NCI-H2227 (cell line): ENCODE measurements at regions not wholly inside any gene's neighbourhood (a gene's known extent, or its start where the extent isn't known, plus 50 kb on each side); places are given as distances from the start of the nearest gene placed in this dataset.
"Not testable (repeated sequence)": the region's sequence is repeated elsewhere in the genome, so short reads cannot be mapped to it uniquely, and the experiment has no call there.

Experiments used
- DNase-seq: peaks from one replicate; lab custom pipeline; 2025; ENCODE audit not compliant: unreplicated experiment; lab: John Stamatoyannopoulos, UW

DNA sequence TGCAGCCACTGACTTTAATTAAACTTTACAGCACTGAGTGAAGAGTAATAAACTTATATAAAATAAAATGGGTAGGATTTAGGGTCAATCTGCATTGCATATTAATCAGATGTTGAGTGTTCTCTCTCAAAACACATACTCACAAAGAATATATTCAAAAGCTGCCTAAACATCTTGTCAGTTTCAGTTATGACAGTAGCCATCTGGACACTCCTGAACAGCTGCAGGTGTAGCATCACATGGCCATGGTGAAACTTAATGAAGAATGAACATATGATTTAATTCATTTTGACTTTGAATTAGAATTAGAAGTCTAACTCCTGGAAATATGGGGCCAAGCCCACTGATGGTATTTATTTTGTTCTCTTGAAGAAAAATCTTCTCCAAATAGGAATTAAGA is 684.3 kb upstream of the RAG2 start:
- DNase-seq: no peak

DNA sequence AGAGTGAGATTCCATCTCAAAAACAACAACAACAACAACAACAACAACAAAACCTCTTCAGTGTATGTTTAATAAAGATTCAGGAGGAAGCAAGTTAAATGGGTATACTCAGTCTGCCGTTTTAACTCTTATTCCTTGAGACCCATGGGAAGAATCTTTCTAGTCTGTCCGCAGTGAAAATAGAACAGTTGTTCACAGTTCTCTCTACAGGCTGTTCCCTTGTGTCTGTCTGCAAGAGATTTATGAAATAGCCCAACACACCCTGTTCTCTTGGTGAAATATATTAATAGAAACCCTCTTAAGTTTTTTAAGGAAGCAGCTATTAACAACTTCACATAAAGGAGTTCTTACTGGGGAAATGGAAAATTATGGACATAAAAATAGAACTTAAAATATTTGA is 682.2 kb upstream of the RAG2 start:
- DNase-seq: no peak

DNA sequence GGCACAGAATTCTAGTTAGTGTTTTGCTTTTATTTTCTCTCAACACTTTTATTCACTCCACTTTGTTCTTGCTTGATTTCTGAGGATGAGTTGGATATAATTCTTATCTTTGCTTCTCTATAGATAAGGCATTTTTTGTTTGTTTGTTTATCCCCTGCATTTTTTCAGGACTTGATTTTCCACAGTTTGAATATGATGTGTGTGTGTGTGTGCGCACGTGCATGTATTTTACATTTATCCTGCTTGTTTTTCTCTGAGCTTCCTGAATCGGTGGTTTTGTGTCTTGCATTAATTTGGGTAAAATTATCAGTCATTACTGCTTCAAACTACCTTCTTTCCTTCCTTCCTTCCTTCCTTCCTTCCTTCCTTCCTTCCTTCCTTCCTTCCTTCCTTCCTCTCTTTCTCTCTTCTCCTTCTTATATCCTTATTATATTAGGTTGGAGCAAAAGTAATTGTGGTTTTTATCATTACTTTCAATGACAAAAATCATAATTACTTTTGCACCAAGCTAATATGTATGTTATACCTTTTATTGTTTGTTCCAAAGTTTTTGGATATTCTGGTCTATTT is 679.9 kb upstream of the RAG2 start:
- no peak for DNase-seq

DNA sequence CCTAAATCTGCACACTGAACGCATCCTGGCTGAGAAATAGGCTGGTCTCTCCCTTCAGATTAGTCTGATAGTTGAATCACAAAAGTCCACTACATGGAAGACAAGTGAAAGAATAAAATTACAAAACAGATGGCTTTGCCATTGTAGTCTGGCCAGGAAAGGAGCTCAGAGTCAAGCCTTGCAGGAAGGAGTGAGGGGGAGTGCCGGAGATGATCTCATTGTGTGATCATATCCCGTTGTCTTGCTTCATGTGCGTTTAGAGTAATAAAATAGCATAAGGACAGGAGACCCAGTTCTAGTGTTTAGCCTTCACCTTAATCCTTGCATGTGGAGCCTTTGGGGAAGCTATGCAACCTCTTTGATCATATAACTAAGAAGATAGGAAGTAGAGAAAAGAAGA is 666.7 kb upstream of the RAG2 start:
- no peak for DNase-seq

GRCh38 chr11:37264060-37264459 is 666.0 kb upstream of the RAG2 start:
- DNase-seq: no peak

- not testable (repeated sequence) for DNase-seq
Measured at GRCh38 chr11:37263467-37263866, 665.4 kb upstream of the RAG2 start.

DNA sequence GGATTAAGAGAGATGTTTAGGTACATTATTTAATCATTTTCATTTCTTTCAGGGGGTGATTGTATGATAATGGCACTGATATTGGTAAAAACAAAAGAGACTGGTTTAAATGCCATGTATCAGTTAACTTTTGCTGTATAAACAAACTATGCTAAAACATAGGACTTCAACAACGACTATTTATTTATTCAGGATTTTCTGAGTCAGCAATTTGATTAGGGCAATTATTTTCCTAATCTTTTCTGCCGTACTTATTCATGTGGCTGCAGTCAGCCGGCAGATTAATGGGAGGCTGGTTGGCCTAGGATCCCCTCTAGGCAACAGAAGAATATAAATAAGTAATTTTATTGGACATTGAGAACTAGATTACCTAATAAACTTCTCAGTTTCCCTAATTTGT is 661.7 kb upstream of the RAG2 start:
- DNase-seq: no peak

- no peak for DNase-seq
Measured at GRCh38 chr11:37248145-37248544, 650.1 kb upstream of the RAG2 start.

DNA sequence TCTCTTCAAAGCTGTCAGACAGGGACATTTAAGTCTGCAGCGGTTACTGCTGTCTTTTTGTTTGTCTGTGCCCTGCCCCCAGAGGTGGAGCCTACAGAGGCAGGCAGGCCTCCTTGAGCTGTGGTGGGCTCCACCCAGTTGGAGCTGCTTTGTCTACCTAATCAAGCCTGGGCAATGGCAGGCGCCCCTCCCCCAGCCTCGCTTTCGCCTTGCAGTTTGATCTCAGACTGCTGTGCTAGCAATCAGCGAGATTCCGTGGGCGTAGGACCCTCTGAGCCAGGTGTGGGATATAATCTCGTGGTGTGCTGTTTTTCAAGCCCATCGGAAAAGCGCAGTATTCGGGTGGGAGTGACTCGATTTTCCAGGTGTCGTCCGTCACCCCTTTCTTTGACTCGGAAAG is 648.1 kb upstream of the RAG2 start:
- DNase-seq: not testable (repeated sequence)

GRCh38 chr11:37230865-37231264 is 632.8 kb upstream of the RAG2 start:
- no peak for DNase-seq

DNA sequence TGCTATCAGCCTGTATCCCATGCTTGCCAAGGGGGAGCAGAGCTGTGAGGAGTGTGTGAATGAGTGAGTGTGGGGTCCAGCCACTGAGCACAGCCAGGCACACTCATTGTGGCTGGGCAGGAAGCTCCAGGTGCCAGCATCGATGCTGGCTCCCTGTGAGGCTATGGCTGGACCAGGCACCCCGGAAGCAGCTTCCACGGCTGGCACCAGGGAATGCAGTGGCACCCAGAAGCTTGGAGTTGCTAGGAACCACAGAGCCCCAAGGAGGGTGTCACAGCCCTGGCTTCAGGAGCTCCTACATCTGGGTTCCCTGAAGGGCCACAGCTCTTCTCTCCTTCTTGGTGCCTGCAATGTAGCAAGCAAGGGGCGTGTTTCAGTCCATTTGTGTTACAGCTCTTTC is 625.9 kb upstream of the RAG2 start:
- DNase-seq: no peak

- no peak for DNase-seq
Measured at GRCh38 chr11:37203006-37203405, 605.0 kb upstream of the RAG2 start.

GRCh38 chr11:37199082-37199481 is 601.0 kb upstream of the RAG2 start:
- DNase-seq: no peak

GRCh38 chr11:37184326-37184725 is 586.3 kb upstream of the RAG2 start:
- no peak for DNase-seq

- no peak for DNase-seq
Measured at GRCh38 chr11:37182031-37182430, 584.0 kb upstream of the RAG2 start.

GRCh38 chr11:37177721-37178120 is 579.7 kb upstream of the RAG2 start:
- no peak for DNase-seq

- DNase-seq: no peak
Measured at GRCh38 chr11:37171451-37171850, 573.4 kb upstream of the RAG2 start.

- DNase-seq: no peak
Measured at GRCh38 chr11:37170311-37170710, 572.3 kb upstream of the RAG2 start.

DNA sequence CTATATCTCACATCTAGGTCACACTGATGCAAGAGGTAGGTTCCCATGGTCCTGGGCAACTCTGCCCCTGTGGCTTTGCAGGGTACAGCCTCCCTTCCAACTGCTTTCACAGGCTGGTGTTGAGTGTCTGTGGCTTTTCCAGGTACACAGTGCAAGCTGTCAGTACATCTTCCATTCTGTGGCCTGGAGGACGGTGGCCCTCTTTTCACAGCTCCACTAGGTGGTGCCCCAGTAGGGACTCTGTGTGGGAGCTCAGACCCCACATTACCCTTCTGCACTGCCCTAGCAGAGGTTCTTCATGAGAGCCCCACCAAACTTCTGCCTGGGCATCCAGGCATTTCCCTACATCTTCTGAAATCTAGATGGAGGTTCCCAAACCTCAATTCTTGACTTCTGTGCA is 547.4 kb upstream of the RAG2 start:
- not testable (repeated sequence) for DNase-seq

- DNase-seq: no peak
Measured at GRCh38 chr11:37142591-37142990, 544.6 kb upstream of the RAG2 start.

DNA sequence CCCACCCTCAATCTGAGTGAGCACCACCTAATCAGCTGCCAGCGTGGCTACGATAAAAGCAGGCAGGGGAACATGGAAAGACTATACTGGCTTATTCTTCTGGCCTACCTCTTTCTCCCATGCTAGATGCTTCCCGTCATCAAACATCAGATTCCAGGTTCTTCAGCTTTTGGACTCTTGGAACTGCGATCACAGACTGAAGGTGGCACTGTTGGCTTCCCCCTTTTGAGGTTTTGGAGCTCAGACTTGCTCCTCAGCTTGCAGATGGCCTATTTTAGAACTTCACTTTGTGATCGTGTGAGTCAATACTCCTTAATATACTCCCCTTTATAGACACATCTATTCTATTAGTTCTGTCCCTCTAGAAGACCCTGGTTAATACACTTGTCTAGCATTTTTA is 543.7 kb upstream of the RAG2 start:
- DNase-seq: no peak

DNA sequence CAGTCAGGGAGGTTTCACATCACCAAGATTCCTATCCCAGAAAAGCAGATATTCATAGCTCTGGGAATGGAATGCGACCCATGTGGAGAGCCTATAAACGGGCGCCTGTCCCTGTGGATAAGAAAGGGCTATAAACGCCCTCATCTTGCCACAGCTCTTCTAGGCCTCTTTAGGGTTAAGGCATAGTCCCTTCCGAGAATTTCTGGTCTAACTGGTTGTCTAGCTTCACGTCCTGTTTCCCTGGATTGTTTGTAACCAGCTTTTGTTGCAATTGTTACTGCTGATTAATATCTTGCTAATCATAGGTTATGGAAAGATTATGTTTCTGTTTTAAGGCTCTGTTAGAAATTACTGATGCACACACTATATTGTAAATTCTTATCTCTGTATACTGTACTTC is 537.6 kb upstream of the RAG2 start:
- not testable (repeated sequence) for DNase-seq

GRCh38 chr11:37134637-37135036 is 536.6 kb upstream of the RAG2 start:
- DNase-seq: no peak

DNA sequence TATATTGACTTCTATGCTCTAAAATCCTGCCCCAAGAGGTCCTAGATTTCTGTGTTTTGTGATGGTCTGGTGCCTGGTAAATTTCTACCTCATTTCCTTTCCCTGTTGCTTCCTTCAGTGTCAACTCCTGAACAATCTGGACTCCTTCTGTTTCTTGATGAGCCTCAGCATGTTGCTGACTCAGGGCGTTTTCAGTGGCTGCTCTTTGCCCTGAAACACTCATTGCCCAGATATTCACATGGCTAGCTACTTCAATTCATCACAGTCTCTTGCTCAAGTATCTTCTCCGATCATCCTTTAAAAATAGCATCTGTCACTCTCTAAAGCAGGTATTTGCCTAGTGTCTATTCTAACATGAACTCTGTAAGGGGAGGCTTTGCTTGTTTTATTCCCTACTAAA is 526.3 kb upstream of the RAG2 start:
- no peak for DNase-seq
